NOMO-1 treated with DMSO at 0.1 percent for 48 hours (cell line): ENCODE measurements at regions not wholly inside any gene's neighbourhood (a gene's known extent, or its start where the extent isn't known, plus 50 kb on each side); places are given as distances from the start of the nearest gene placed in this dataset.

Source experiments
- DNase-seq: peaks from one replicate; lab custom pipeline; 2025; ENCODE audit not compliant: unreplicated experiment; lab: John Stamatoyannopoulos, UW

- peak; percentile 3 for DNase-seq
These were observed 370.2 kb downstream of the EN1 start for GRCh38 chr2:118477111-118477862.

GRCh38 chr2:118475622-118476205, 371.7 kb downstream of the EN1 start:
- no peak for DNase-seq

DNA sequence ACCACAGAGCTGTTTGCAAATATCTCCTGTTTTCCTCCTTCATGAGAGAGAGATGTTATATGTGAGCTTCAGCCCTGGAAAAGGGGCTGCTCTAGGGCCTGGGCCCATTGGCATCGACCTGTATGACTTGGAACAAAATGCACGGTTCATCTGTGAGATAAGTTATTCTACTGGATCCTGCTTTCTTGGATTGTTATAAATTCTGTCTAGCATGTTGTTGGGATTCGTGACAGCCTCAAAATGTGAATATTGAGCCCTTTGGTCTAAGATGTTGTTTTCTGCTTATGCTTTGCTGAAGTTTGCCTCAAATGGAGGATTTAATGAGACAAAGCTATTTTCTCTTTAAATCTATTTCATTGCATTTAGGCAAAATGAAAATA, 372.9 kb downstream of the EN1 start:
- no peak for DNase-seq

- DNase-seq, result no peak
These were observed 373.5 kb downstream of the EN1 start for GRCh38 chr2:118473846-118474540.

GRCh38 chr2:118473241-118473640, 374.2 kb downstream of the EN1 start:
- DNase-seq, result no peak

- DNase-seq, result no peak
These were observed 377.2 kb downstream of the EN1 start for GRCh38 chr2:118470297-118470696.

GRCh38 chr2:118469103-118469502, 378.3 kb downstream of the EN1 start:
- no peak for DNase-seq

GRCh38 chr2:118464546-118465265, 376.4 kb downstream of the INSIG2 start:
- DNase-seq, result no peak

DNA sequence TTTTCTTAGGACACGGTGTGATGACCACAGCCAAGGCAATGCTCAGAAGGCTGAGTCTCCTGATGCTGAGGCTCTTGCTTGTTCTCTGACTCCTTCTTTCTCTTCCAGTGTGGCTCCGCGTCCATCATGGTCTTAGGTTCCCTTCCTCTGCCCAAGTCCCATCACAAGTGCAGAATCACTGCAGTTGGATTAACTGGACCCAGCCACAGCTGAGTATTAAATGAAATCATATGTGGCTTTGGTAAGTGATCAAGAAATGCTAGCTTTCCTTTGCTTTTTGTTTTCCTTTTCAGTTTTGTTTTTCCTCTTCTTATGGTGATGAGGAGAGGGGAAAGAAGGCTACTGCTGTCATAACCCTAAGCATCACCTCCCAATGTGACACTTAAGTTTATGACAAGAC, 375.8 kb downstream of the INSIG2 start:
- no peak for DNase-seq

GRCh38 chr2:118460425-118460824, 372.2 kb downstream of the INSIG2 start:
- no peak for DNase-seq

DNA sequence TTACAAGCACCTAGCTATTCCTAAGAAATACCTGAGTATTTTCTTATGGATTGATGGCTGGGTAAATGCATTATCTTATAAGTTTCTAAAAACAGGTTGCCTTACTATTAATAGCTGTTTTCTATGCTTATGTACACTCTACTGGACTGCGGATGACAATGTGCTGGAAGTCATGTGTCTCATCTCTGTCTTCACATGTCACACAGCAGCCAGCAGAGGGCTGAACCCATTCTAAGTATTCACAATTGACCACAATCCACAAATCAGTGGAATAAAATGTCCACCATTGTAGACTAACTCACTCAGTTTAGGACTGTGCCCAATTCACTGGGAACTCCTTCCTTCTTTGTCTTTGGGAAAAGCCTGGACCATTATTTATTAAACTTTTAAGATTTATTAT, 371.2 kb downstream of the INSIG2 start:
- DNase-seq, result no peak

- DNase-seq, result no peak
These were observed 369.7 kb downstream of the INSIG2 start for GRCh38 chr2:118457951-118458350.

GRCh38 chr2:118449401-118449800, 361.1 kb downstream of the INSIG2 start:
- DNase-seq, result no peak

DNA sequence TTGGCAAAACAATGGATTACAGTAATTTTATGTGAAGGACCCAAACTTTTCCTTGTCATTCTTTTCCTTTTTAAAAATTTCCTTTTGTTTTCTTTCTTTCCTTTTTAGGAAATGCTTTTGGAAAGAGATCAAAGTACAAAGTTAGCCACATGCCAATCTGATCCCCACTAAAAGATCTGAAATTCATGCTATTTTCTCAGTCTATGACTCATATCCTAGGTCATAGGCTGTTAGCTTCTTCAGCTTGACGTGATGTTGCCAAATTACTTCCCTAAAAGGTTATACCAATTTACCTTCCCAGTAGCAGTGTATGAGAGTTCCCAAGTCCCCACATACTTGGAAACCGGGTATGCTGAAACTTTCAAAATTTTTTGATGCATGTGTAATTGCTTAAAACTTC, 355.3 kb downstream of the INSIG2 start:
- DNase-seq, result peak; percentile 2

GRCh38 chr2:118442996-118443553, 354.8 kb downstream of the INSIG2 start:
- no peak for DNase-seq

GRCh38 chr2:118442046-118442445, 353.8 kb downstream of the INSIG2 start:
- no peak for DNase-seq

DNA sequence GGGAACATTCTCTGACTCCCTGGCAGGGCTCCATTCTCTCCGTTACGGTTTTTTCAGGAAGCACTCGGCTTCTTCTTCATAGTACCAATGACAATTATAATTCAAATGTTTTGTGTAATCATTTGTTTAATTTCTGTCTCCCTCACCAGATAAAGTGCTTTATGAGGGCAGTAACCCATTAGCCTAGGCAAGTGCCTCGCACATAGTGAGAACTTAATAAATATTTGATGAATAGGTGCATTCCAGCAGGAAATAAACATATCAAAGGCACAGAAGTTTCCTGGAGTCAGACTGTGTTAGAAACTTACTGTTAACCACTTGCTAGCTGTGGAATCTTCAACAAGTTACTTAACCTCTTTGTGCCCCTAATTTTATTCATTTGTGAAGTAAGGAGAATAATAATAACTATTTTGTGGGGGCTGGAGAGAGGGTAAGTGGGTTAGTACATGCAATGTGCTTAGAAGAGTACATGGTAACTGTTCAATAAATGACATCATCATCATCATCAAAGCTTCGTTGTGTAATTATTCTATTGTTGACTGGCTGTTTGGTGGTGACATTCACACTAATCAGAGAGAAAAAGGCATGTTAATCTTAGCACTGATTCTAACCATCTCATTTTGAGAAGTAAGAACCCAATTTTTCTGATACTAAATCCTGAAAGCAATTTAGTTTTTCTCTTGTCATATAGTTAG, 352.3 kb downstream of the INSIG2 start:
- no peak for DNase-seq

GRCh38 chr2:118437501-118437900, 349.2 kb downstream of the INSIG2 start:
- no peak for DNase-seq

DNA sequence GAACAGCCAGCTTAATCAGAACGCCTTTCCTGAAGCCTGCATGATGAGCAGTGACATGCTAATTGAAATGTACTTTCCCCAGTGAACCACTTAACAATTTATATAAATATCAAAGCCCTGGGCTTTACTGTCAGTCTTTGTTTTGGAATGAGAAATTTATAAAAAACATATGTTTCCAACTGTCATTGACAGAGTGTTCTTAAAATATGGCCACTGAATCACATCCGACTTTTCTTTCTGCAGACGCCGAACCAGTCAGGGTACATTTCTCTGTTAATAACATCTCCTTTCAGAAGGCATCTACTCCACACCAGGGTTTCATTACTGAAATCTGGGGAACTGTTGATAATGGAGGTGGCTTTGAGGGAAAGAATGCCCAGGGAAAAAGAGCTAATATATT, 343.7 kb downstream of the INSIG2 start:
- DNase-seq, result no peak

GRCh38 chr2:118431586-118431985, 343.3 kb downstream of the INSIG2 start:
- DNase-seq, result no peak

GRCh38 chr2:118431165-118431517, 342.9 kb downstream of the INSIG2 start:
- DNase-seq, result no peak
